GM19468 (cell line): ENCODE measurements at regions not wholly inside any gene's neighbourhood (a gene's known extent, or its start where the extent isn't known, plus 50 kb on each side); places are given as distances from the start of the nearest gene placed in this dataset.

Experiments
- ATAC-seq: cut with Tn5 transposase; IDR thresholded peaks from one replicate; pipeline ENCODE4 v1.9.1; 2021; ENCODE audit warnings: mild to moderate bottlenecking, moderate library complexity, moderate number of reproducible peaks; ENCODE audit not compliant: unreplicated experiment; ENCODE audit errors: extremely low read depth

DNA sequence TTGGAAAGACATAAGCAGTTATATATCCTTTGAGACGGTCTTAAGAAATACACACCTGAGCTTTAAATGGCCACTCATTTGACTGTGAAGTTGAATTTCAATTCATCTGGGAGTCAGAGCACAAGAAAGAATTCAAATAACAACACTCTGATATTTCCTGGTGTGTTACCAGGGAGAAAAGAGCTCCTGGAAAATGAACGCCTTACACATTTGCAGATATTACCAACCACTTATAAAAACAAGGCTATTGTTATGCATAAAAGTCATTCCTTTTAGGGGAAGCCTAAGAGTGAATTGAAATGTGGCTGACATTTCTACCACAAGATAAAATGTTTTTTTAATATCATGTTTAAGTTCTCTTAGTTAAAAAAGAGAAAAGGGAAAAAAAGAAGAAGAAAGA lies 229.2 kb upstream of the PLEKHG7 start:
- ATAC-seq, result no peak

DNA sequence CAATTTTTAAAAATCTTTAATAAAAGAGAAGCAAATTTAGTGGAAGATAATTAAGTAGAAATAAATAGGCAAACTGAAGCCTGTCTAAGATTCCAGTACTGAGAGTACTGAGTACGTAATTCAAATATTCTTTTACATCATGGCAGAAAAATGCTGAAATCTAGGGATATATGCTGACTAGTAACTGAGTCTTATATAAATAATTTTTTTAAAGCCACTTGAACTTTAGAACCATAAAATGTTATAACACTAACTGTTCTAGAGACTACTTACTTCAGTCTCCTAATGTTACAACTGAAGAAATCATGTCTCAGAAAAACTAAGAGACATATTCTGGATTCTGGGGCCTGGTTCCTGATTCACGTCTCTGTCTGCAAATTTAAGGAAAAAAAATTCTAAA lies 230.6 kb upstream of the PLEKHG7 start:
- ATAC-seq, result no peak

DNA sequence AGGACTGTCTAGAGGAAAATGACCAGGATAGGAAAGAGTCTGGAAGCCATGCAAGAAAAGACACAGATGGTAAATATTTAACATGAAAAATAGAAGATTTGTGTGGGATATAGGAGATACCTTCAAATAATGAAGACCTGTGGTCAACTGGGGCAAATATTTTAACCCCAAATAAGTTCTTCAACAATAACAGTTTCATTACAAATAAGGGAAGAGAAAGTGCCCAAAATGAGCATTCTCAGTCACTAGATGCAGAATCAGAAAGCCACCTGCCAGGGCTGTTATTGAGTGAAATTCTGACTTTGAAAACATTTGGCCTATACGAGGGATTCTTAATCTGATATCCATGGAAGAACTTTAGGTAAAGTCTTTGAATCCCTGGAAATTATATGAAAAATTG lies 231.2 kb upstream of the PLEKHG7 start:
- peak; percentile 70 for ATAC-seq

GRCh38 chr12:92470608-92471021 lies 232.2 kb upstream of the PLEKHG7 start:
- no peak for ATAC-seq

- no peak for ATAC-seq
These were observed 233.0 kb upstream of the PLEKHG7 start for GRCh38 chr12:92469837-92470236.

DNA sequence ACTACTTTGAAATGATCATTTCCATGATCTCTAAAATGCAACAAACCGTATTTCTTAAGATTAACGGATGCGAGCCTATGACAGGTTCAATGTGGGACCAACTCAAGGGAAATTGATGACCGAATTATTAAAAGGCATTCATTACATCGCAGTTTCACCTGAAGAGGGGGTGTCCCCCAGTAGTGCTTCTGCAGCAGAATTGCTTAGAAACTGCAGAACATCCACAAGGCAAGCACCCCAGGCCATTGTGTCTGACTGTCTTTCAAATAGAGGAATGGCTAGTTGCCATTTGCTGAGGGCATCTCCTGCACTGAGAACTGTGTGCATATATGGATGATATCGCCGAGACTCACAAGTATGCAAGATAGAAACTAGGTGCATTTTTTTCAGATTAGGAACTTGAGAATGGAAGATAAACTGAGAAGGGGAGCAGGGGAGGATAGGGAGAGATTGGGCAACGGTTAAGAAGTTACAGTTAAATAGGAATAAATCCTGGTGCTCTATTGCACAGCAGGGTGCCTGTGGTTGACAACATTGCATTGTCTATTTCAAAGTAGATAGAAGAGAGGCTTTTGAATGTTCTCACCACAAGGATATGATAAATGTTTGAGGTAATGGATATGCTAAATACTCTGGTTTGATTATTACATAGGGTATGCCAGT lies 234.3 kb upstream of the PLEKHG7 start:
- no peak for ATAC-seq

GRCh38 chr12:92467886-92468285 lies 234.9 kb upstream of the PLEKHG7 start:
- ATAC-seq, result no peak

- no peak for ATAC-seq
These were observed 236.1 kb upstream of the PLEKHG7 start for GRCh38 chr12:92466391-92467305.

DNA sequence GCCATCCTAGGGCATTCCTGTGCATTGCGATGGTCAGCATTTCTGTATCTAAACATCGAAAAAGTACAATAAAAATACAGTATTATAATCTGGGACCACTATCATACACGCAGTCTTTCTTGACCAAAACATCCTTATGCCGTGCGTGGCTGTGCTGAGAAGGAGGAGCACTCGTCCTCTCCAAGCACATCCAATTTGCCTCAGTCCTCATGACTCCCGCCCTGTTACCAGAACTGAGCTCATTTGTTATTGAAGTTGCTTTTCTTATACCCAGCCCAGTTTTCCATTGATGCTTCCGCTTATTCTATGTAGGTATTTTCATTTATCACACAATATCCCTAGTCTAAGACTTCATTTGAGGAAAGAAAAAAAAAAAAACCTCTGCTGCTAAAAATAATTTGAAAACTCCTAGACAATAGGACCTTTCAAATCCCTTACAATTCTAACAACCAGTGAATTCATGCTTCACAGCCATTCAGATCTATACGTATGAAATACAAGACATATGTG lies 236.9 kb upstream of the PLEKHG7 start:
- ATAC-seq, result no peak

DNA sequence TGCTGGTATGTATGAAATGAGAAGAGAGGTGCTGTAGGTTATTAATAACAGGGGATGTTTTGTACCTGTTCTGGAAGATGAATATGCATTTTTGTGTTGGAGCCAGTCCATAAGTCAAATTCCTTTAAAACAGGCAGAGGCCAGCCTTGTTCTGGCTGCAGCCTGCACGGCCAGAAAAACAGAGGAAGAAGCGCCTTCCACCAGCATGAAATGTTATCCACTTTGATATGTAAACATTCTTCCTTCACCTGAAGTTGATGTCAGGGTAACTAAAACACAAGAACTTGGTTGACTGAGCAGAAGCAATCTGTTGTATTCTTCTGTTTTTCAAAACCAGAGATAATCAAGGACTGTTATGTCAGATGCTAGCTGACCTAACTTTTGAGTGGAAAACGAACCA lies 237.9 kb upstream of the PLEKHG7 start:
- no peak for ATAC-seq

DNA sequence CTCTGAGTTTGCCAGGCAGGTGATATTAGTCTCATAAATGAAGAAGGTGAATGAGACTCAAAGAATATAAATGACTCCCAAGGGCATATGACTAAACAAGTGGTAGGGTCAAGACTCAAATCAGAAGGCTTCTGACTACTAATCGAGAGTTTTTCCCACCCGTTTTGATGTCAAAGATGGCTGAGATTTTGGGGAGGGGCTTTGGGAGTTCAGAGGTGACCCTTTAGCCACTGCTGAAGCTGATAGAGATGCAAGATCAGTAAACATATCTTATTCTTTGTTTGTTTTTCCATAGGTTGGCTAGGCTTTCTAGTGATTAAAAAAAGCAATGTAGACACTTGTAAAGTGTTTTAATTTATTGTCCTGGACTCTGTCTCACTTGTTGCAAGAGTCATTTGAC lies 239.6 kb upstream of the PLEKHG7 start:
- ATAC-seq, result no peak

DNA sequence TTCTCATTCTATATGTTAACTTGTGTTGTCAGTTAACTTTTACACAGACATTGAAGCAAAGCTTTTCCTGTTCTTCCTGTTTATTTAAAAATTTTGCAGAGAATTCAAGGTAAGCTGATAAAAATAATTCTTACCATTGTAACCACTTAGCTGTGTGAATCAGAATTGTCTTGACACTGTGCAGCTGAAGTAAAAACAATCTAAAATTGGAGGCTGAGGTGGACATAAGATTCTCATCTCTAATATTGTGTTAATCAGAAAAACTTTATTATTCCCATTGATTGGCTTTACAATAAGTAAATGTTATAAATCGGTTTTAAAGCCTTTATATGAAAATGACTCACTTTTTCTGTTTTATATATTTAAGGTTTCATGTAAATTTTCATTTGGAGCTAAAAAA lies 240.3 kb upstream of the PLEKHG7 start:
- ATAC-seq, result no peak

GRCh38 chr12:92462049-92462448 lies 240.7 kb upstream of the PLEKHG7 start:
- ATAC-seq, result peak; percentile 65

DNA sequence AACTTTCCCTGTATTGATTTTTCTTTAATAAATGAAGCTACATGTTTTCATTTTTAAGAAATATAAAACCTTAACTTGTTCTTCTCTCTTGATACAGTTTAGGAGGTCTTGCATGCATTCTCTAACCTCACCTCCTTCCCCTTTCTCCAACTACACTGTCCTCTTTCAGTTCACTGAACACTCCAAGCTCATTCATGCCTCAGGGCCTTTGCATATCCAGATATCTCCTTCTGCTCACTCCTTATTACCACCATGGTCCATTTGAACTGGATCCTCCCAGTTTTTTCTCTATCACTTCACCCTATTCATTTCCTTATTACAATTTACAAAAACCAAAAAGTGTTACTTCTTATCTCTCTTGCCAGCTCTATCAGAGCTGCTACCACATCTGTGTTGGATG lies 242.9 kb upstream of the PLEKHG7 start:
- no peak for ATAC-seq

DNA sequence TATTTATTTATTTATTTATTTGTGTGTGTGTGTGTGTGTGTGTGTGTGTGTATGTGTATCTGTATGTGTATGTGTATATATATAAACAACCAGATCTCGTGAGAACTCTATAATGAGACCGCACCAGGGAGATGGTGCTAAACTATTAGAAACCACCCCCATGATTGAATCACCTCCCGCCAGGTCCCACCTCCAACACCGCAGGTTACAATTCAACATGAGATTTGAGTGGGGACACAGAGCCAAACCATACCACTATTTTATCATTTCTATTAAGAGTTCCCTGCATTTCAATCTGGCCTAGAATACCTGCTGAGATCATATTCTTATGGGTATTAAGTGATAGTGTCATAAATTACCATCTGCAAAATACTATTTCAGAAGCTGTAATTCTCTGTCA lies 243.8 kb upstream of the PLEKHG7 start:
- ATAC-seq, result no peak

DNA sequence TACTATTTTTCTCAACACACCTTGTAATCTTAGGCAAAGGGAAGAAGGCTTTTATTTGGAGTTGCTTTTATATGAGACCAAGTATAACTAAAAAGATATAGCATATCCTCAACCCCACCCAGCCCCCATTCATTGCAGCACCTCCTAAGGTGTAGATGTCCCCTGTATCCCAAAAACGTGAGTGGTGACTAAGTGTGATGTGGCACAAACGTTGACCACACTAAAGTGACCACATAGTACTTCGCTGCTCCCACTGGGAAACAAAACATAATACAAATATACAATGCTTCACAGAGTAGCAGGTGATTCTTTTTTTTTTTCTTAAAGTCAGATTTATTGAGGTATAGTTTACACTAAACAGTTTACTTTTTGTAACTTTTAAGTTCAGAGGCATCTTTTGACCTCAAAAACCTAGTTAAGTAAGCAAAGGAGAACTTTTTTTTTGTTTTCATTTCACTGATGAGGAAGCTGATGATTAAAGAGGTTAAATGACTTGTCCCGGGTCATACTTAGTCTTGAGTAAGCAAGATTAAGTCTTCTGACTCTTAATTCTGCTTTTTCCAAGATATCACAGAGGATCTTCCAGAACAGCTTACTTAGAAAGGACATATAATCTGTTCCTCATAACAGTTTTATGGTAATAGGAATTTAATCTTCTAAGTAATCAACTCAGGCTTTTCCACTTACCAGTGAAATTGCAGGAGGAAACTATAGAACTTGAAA lies 245.2 kb upstream of the PLEKHG7 start:
- ATAC-seq, result no peak

GRCh38 chr12:92452763-92453162 lies 250.0 kb upstream of the PLEKHG7 start:
- no peak for ATAC-seq

DNA sequence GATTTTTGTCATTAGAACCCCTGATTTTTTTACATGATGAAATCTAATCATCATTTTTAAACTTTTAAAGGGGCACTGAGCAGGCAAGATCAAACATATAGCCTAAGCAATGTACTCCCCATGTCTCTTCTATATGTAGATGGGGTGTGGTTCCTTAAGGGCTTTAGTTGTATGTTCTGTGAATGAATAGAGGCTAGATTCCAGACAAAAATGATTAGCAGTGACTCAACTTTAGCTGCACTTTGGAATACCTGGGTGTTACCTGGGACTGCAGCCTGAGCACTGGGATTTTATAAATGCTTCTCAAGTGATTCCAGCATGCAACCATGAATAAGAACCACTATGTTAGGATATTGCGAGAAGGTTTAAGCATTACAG lies 256.7 kb upstream of the PLEKHG7 start:
- ATAC-seq, result no peak

DNA sequence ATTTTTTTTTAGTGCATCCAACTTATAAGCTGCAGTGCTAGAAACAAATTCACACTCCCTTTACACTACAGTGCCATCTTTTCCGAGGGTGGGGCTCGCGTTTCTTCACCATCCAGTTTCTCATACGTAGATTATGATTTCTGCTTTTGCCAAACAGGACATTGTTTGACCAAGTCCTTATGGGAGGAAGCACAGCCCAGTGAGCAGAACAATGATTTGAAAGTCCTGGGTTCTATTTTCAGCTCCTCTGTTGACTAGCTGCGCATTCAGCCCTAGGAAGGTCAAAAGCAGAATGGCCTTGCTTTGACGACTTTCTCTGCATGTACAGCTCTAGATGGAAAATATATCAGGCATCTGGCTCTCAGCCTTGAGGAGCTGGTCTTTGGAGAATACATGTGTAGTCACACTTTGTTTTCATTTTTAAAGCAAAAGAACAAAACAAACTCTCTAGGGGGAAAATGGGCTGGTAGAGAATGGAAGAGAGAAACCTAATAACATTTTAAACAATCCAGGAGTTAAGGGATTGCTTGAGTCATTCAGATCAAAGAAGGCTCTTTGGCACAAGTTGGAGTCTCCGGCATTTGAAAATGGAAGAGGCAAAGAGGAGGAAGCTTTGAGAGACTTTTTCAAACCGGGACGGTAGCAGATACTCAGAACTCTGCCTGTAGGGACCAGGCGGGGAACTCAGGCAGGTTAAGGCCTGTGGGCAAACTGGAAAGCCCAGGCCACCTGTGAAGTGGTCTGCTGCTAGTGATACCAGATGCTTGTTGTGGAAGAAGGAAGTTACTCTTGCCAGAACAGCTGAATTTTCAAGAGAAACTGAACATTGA lies 257.3 kb upstream of the PLEKHG7 start:
- ATAC-seq, result peak; percentile 78

DNA sequence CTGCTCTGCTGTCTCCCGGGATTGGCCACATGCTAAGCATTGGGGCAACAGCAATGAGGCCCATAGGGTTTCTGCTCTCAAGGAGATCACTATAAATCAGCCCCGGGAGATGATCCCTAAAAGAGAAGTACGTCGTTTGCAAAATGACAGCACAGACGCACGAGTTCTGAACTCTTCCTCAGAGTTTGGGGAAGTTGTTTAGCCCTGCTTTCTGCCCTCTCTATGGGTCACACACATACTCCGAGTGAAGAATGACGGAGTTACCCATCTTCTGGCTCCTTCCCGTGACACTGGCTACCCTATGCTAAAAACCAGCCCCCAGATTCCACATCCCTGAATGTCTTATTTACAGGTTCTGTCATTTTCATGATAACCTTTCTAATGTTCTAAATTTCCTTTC lies 258.0 kb upstream of the PLEKHG7 start:
- no peak for ATAC-seq
